Stimulated activated naive CD4-positive, alpha-beta T cell (primary cell): ENCODE measurements at regions not wholly inside any gene's neighbourhood (a gene's known extent, or its start where the extent isn't known, plus 50 kb on each side); places are given as distances from the start of the nearest gene placed in this dataset.

Experiments used
- DNase-seq, 6 experiments: peaks; one replicate each; lab custom pipeline; 2025; lab: John Stamatoyannopoulos, UW

DNA sequence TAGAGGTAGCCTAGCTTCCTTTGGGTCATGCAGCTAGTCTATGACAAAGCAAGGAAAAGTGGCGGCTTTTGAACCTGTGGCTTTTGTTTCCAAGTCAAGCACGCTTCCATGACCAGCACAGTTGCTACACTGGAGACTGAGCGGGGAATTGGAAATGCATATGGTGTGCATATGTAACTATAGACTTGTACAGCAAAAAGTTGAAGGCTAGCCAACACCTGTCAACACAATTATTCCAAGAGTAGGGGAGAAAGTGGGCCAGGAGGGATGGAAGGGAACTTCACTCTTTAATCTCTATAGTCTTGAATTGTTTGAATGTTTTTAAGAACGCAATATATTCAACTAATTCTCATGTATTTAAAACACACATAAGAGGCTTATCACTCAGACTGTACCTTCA is 218.5 kb upstream of the CADM1 start:
- DNase-seq: no peak

DNA sequence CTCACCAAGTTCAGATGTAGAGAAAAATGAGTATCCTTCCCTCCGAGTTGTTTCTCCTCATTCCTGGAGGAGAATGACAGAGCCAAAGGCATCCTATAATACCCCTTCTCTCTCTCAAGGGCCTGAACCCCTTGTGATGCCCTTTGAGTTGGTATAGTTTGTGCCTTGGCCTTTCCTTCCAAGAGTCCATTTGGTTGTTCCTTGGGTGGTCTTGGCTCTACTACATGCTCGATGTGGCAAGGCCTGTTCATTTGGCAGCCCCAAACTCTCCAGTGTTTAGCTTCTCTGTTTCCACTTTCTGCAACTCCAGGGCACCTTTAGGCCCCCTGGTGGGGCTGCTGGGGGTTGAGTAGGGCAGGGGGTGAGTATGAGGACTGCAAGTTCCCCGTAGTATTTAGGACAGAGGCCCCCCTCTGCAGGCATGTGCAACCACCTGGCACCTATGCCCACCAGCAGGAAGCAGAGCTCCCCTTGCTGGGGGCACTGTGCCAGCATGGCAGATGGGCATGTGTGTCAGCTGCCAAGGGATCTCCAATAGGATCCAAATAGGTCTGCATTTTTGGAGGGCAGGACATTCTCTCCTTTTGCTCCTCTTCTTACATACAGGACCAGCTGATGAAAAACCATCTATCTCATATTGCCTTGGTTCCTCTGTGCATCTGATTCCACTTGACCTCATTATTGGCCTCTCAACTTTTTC is 217.2 kb upstream of the CADM1 start:
- DNase-seq: no peak

DNA sequence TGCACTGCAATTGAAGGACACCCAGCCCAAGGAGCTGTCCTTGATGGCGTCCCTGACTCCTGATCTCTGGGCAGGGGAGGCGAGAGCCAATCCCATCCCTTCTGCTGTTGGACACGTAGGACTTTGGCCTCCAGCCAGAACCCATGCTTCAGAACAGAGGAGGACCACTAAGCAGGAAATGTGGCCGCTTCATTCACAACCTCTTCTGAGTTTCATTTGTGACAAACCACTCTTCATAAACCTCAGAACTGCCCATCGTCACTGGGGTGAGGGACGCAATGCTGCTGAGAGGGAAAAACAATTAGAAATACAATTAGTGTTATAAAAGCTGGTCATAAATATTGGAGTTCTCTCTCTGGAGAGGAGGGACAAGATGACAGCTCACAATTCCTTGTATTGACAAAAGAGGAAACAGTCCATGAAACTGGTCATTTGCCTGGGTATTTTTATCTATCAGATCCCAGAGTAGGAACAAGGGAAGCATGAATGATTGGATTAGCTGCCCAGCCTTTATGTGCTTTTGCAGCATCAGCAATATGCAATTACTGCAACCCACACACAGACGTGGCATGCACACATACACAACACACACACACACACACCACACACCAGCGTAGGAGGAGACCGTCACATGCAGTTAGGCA is 216.5 kb upstream of the CADM1 start:
- no peak for DNase-seq

DNA sequence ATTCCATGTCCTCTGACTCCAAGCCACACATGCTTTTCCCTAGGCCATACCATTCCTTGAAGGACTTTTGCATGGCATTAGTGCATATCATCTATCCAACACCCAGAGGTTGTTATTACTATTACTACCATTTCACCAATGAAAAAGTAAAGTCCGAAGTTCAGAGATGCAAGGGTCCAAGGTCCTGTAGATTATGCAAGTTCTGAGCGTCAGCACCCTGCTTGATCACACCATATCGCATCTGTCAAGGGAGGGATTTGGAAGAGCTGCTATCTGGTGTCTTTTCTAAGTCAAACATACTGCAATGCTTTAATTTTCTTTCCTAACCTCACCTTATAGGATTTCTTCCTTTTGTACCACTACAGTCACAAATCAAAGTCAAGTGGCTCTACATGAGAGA is 214.7 kb upstream of the CADM1 start:
- DNase-seq: no peak

DNA sequence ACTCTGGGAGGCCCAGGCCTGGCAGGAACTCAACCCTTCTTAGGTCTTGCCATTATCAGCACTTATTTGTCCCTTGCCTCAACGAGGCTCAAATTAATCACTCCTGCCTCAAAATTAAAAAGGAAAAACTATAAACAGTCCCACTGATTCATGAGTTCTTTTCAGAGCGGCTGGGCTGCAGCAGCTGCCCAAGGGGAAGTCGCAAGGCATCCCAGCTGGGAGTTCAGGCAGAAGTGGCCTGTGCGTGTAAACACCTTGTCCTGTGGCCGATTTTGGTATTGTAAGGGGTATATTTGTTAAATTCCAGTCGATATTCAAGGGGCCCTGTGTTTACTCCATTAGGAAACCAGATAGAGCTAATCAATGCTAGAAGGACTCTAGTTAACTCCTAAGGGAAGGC is 213.9 kb upstream of the CADM1 start:
- DNase-seq: no peak

DNA sequence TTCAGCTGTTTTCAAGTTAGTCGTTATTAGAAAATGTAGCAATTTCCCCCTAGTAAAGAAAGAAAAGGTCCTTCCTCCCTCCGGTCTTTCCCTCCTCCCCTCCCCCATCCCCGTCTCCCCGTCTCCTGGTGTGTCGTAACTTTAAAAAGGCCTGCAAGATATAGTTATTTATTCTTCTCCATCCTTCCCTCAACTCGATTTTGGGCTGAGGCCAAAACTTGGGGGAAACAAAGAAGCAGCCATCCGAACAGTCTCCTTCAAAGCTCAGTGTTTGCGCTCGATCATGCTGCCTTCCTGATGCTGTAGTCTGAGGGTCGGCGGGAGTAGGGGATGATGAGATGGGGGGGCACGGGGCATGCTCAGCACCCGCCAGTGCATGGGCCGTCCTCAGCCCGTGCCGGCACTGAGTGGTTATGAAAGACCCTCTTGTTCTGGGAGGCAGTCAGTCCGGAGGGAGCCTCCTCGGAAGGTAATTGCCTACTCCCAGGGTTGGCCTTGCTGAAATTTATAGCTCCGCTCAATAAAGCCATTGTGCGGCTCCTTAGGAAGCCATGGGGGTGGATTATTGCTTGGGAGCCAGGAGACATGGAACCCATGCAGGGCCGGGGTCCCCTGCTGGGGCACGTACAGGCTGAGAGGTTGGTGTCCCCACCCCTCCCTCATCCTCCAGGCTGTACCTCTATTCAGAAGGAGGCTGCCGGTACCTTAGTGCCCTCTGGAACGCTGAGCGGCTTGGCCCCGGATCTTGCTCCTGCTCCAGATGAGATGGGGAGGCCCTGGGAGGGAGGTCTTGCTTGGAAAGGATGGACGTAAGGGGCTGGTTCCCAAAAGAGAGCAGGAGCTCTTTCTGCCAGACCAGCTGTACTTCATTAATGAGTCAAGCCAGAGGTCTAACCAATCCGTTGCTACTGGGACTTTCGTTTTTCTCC is 212.7 kb upstream of the CADM1 start:
- no peak for DNase-seq

DNA sequence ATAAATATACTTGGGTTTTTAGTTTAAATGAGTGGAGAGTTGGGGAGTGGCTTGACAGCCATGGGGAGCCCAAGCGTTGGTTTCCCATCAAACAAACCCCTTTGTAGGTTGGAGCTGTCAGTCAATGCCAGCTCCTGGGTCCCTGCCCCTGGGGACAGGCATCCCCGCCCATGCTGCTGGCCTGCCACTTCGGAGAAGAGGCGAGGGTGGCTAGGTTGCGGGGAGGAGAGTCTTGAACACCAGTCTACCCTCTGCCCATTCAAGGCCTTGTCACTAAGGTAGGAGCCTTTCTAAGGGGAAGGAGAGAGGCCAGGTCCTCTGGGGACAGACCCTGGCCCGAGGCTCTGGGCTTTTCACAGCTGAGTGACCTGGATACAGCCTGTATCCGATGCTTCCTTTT is 211.9 kb upstream of the CADM1 start:
- no peak for DNase-seq

DNA sequence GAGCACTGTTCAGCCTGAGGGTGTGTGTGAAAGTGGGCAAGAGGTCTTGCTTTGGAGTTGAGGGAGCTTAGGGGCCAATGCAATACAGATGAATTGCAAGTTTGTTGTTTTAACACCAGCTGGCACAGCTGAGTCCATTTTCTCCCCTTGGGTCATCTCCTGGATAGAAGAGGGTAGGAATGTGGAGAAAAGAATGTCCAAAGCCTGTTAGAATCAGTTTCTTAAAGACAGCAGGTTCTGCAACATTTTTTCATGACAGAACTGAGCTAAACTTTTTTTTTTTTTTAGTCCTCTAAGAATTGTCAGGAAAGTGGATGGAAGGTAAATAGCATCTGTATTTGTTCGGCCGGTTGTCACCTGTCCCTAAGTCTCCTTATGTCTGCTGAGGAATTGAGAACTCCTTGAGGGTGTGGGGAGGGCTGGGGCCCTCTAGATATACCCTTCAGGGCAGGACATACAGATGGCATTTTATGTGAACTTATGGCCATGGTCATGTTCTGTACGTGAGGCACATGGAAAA is 211.1 kb upstream of the CADM1 start:
- no peak for DNase-seq

DNA sequence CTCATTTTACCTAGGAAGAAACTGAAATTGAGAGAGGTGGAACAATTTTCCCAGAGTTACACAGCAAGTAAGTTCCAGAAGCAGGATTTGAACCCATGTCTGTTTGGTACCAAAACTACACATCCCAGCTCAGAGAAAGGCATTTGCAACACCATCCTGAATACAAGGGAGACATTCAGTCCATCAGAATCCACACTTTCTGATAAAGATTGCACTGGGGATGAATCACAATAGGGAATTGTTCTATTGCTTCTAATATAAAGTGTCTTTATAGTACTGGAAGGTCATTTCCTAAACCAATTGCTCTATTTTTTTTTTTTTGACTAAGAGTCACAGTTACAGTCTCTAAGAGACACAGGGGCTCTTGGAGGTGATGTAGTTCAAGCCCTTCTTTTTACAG is 208.1 kb upstream of the CADM1 start:
- no peak for DNase-seq

DNA sequence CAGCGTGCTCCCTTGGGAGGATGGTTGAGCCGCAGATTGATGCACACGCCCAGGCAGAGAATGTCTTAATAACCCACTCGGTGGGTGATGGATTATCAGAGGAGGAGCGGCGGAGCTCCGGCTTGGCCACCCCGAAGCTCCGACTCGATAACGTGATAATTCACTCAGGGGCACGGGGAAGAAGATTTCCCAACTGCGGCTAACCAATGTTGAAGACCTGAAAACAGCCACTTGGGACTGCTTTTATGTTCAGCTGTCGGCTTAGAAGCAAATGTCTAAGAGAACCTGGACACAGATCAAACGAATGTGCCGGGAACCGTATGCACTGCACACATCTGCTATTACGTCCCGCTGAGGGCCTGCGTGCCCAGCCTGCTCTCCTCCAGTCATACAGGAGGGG is 206.8 kb upstream of the CADM1 start:
- DNase-seq: no peak

DNA sequence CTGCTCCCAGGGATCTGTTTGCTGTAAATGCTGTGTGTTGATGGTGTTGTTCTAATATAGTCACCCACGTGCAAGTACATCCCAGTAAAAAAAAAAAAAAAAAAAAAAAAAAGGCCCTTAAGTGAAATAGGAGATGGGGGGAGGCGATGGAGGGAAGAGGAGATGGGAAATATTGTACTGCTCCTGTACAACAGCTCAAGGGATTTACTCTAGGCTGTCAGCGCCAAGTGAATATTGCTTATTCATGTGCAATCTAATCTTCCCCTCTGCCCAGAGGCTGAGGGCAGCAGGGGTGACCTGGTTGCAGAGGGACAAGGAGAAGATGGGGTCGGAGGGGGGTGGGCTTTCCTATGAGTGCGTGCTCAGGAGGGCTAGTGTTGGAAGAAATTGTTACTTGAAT is 206.2 kb upstream of the CADM1 start:
- no peak for DNase-seq

DNA sequence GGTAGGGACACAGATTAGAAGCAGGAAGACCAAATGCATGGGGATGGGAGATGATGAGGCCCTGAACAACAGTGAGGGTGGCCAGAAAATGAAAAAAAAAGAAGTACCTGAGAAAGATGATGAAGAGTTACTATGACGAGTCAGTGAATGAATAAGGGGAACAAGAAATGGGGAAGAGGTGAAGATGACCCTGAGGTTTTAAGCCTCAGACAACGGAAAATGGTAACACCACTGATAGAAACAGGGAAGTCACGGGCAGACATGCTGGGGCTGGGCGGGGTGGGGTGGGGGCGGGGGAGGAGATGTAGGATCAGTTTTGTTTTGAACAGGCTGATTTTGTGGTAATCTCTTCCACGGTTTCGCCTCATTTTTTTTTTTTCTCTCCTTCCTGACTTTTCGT is 205.1 kb upstream of the CADM1 start:
- no peak for DNase-seq

DNA sequence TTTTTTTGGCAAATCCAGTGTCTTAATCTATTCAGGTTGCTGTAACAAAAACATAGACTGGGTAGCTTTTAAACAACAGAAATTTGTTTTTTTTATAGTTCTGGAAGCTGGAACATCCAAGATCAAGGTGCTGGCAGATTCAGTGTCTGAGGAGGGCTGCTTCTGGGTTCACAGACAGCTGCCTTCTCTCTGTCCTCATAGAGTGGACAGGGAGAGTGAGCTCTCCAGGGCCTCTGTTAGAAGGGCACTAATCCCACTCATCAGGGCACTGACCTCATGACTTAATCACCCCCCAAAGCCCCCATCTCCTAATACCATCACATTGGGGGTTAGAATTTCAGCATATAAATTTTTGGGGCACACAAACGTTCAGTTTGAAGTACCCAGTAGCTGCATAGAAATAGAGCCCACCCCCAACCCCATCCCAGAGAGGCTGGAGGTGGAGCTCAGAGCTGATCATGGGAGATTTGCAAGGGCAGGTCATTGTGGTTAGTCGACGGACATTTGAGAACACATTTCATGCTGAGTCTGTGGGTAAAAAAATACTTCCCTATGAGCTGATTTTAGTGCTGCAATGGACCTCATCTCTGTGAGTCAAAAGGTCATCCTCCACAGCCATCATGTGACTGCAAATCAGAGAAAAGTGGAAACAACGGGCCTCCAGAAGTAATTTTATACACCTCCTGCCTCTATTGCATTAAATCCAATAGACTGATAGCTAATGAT is 203.1 kb upstream of the CADM1 start:
- no peak for DNase-seq

DNA sequence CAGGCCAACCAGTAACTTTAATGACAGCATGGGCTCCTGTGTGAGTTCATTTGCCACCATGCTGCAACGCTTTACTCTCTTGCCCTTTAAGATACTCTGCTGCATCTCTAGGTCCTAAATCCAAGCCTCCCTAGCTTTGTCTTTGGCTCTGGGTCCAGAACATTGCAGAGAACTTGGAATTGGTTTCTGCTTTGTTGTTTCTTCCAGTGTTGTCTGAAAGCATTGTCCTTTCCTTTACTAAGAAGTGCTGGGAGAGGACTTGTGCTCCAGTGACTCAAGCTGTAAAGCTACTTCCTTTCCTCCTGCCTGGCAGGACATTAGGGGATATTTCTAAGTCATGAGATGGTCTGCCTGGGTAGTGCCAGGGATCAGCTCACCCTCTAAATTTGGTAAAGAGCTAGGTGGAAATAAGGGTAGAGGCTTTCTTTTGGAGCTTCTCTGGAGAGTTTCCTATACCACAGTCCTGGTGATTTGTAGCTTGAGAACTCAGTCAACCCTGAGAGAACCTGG is 202.5 kb upstream of the CADM1 start:
- no peak for DNase-seq

DNA sequence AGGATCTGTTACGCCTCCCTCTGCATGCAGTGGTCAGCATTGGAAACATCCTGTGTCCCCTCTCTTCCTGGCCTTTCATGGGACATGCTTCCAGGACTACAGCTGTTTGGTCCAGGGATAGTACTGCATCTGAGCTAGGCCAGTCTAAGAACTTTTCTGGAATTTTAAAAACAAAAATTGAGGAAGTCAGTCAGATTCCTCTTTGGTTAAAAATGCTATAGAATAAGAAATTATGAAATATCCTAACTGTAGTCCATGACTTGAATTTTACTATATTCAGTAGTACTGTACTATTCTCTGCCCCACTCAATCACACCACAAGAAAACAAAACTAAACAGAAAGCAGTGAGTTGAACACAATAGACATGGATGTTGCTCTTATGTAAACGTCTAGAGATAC is 201.0 kb upstream of the CADM1 start:
- DNase-seq: no peak

DNA sequence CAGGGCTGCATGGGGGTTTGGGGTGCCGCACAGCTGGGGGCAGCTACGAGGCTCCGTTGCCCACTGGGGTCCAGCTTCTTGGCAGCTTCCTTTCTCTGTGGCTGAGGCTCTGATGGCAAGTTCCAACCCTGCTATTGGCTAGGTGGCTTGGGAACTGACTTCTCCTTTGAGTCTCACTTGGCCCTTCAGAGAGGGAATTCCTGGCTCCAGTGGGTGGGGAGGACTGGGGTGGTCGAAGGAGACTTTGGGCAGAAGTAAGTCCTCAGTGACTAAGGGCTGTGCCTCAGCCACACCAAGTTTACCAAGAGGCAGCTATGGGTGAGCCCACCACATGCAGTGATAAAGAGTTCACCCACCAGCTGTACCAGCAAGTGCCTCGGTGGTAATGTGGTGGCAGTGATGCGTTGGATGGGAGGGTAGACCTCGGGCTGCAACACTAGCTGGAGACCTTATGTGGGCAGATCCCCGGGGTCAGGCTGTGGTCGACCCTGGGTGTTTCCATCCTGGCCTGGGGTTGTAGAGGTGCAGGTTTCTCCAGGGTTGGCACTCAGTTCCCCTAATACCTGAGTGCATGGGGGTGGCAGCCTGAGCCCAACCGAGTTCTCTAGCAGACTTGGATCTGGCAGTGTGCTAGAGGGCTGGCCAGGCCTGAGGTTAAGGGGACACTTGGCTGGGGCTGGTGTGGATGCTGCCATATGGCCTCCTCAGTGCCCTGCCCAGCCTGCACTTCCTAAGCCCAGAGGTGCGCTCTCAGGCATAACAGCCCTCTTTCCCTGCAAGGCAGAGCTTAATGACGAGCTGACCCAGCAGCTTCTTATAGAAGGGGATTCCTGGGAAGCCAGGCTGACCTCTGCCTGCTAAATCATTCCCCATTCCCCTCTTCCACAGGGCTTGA is 197.0 kb upstream of the CADM1 start:
- no peak for DNase-seq

DNA sequence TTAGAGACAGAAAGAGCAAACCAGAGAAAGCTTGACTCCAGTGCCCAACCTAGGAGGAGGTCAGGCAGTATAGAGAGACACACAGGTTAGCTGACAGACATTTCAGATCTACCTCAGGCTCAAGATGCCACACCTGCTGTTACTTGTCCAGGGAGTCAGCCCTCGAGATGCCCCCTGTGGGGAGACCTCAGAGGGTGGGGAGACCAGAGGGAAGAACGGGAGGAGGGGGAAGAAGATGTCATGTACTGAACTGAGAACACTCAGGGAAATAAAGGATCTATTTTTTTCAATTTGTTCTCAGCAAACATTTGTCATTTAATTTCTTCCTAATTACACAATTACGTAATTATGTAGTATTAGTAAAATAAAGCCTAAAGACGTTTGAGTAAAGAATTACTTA is 196.3 kb upstream of the CADM1 start:
- no peak for DNase-seq

DNA sequence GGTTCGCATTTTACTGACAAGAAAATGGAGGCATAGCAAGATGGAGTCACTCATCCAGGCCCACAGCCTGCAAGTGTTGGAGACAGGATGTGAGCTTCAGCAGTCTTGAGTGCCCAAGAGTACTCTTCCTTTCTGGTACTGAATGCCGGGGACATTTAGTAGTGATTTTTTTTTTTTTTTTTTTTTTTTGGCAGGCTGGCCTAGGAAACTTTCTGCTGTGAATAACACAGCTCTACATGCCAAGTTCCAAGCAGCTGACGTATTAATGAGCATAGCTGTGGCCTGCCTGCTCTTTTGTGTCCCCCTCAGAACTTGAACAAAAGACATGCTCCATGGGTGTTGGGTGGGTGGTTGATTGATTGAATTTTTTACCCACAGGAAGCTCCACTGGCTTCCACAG is 195.5 kb upstream of the CADM1 start:
- no peak for DNase-seq

DNA sequence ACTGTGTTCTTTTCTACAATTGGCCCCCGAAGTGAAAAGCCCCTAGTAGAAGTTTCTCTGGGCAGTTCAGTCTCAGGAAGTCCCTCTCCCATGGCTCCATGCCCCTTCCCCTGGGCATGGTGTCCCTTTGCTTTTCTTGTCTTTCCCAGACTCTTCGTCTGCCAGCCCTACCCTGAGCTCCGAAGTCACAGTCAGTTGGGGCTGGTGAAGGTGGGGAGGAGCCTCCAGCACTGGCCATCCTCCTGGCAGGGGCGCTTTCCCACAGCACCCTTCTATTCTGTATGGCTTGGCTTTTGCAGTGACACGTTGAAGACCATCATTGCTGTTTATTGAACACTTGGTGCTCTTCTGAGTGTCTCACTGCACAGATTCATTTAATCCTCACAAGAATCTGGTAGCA is 195.1 kb upstream of the CADM1 start:
- DNase-seq: no peak

DNA sequence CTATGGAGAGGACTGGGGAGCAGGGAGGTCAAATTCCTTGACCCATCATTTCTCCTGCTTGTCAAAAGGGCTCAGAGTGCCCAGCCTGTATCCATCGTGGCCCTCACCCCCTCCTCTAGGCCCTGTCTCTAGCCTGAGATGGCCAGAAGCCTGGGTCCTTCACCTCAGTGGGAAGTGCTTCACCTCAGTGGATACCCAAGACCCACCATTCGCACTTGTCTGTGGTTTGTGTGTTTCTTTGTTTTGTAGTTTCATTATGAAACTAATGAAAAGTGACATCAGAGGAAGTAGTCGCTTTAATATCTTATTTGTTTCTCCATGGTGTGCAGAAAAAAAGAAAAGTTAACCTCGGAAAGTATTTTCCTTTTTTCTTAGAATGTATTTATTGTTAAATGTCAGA is 194.0 kb upstream of the CADM1 start:
- no peak for DNase-seq

DNA sequence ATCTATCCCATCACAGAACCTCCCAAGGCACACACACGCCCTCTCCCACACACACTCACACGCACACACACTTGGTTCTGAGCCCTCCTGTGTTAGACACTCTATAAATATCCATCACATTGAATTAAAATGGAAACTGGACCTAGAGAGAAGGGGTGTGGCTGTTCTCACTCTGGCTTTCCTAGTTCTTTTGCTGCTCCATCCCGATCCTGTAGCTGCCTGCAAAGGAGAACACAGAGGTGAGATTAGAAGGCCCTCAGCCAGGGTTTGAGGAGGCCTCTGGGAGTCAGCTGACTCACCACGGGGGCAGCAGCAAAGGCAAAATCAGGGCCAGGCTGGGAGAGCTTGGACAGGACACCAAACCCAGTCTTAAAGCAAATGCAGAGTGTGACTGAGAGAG is 192.3 kb upstream of the CADM1 start:
- DNase-seq: no peak
